ENCODE measurements at regions not wholly inside any gene's neighbourhood (a gene's known extent, or its start where the extent isn't known, plus 50 kb on each side); places are given as distances from the start of the nearest gene placed in this dataset.

- TF ChIP-seq TP53 (CRISPR knock-in tag; IDR thresholded peaks at IDR 0.05) (no peak), CTCF (IDR thresholded peaks at IDR 0.05) (no peak), POLR2A (IDR thresholded peaks at IDR 0.05; ENCODE audit: low read length) (no peak), ZFP36 (IDR thresholded peaks at IDR 0.05; ENCODE audit: borderline replicate concordance, partially characterized antibody) (no peak), CHD2 (IDR thresholded peaks at IDR 0.05; ENCODE audit: low read length, partially characterized antibody) (no peak), GATA3 (IDR thresholded peaks at IDR 0.05; ENCODE audit: borderline replicate concordance) (no peak), PBX3 (IDR thresholded peaks at IDR 0.05) (no peak), JUN (IDR thresholded peaks at IDR 0.05) (no peak)
Observed at GRCh38 chr10:130230611-130231010, 94.4 kb downstream of the GLRX3 start.

All from A549 (cell line).